Tibial nerve (tissue), 4 donors: ENCODE measurements at regions not wholly inside any gene's neighbourhood (a gene's known extent, or its start where the extent isn't known, plus 50 kb on each side); places are given as distances from the start of the nearest gene placed in this dataset.

Experiments used
- CTCF ChIP-seq, 5 experiments: fragments of 200-600 bp in 3 of 5; fragments of 450-650 bp in 2 of 5; sonication (generic) in 3 of 5; IDR thresholded peaks; one replicate each; pipeline ENCODE4 v1.5.1; 2016 to 2019; ENCODE audit warnings: antibody characterized with exemption in 5 of 5, mild to moderate bottlenecking in 3 of 5, moderate library complexity in 2 of 5
- EP300 ChIP-seq, 2 donors: sonication (generic); formaldehyde crosslinking; IDR thresholded peaks; one replicate each; pipeline ENCODE4 v1.6.1; 2017; ENCODE audit warnings: antibody characterized with exemption in 2 of 2, mild to moderate bottlenecking in 1 of 2
- POLR2A ChIP-seq, 2 donors: fragments of 450-650 bp; IDR thresholded peaks; one replicate each; pipeline ENCODE4 v1.6.1; 2017; ENCODE audit warnings: antibody characterized with exemption in 2 of 2, mild to moderate bottlenecking in 2 of 2, moderate library complexity in 2 of 2

GRCh38 chrX:68990948-68991347 lies 162.1 kb downstream of the EFNB1 start:
- TF ChIP-seq POLR2A (IDR thresholded peaks at IDR 0.05) (no peak), CTCF (IDR thresholded peaks at IDR 0.05) (no peak), EP300 (IDR thresholded peaks at IDR 0.05) (no peak)
